MM.1S (cell line): ENCODE measurements at regions not wholly inside any gene's neighbourhood (a gene's known extent, or its start where the extent isn't known, plus 50 kb on each side); places are given as distances from the start of the nearest gene placed in this dataset.

Experiments
- CTCF ChIP-seq: fragments of 300-600 bp; sonication (generic); IDR thresholded peaks from 2 replicates; pipeline ENCODE4 v1.5.1; 2016; ENCODE audit warnings: antibody characterized with exemption, low read length, mixed read lengths
- EZH2 ChIP-seq: fragments of 300-600 bp; sonication (generic); optimal IDR thresholded peaks from 2 replicates; pipeline ENCODE3; 2017; ENCODE audit warnings: low read depth, mild to moderate bottlenecking, antibody characterized with exemption, low read length, mixed read lengths

GRCh38 chr5:67636091-67636490, 439.5 kb upstream of the CD180 start:
- TF ChIP-seq CTCF (no peak), EZH2 (no peak)
